HEK293 (cell line): ENCODE measurements at regions not wholly inside any gene's neighbourhood (a gene's known extent, or its start where the extent isn't known, plus 50 kb on each side); places are given as distances from the start of the nearest gene placed in this dataset.

Experiments
- CTCF ChIA-PET: fragments of 350-600 bp; formaldehyde crosslinking; extraction: SDS; loops from one replicate; lab custom pipeline; 2021; ENCODE audit warnings: antibody characterized with exemption; lab: Yijun Ruan, JAX
- POLR2A ChIA-PET: fragments of 300-600 bp; formaldehyde crosslinking; extraction: SDS; loops from one replicate; lab custom pipeline; 2020; ENCODE audit warnings: antibody characterized with exemption, inconsistent platforms; lab: Yijun Ruan, JAX
- H3K27ac ChIP-seq: fragments of 200-500 bp; sonication (Bioruptor generic); 2 replicates; pipeline ENCODE4 v1.5.1; 2014; ENCODE audit warnings: low read depth, low read length, control low read depth, inconsistent platforms; ENCODE audit errors: extremely low read depth
- H3K36me3 ChIP-seq, 2 experiments: fragments of 200-500 bp in 1 of 2; sonication (Bioruptor generic) in 1 of 2; 1 replicate in 1 of 2; 2 replicates in 1 of 2; pipeline ENCODE4 v1.5.1; 2014 to 2017; ENCODE audit warnings: inconsistent platforms in 2 of 2, low read length in 2 of 2; ENCODE audit not compliant: control insufficient read depth in 2 of 2, insufficient read depth in 1 of 2
- H3K4me1 ChIP-seq: fragments of 200-500 bp; sonication (Bioruptor generic); 2 replicates; pipeline ENCODE4 v1.5.1; 2014; ENCODE audit warnings: mild to moderate bottlenecking, low read length, inconsistent platforms; ENCODE audit not compliant: control insufficient read depth, insufficient read depth
- H3K4me3 ChIP-seq: 2 replicates; pipeline ENCODE4 v1.5.1; 2011; ENCODE audit warnings: low read depth, mild to moderate bottlenecking, control low read depth, low read length, moderate library complexity
- H3K9me3 ChIP-seq: fragments of 200-500 bp; sonication (Bioruptor generic); 2 replicates; pipeline ENCODE4 v1.5.1; 2014; ENCODE audit warnings: low read depth, low read length, inconsistent platforms; ENCODE audit not compliant: control insufficient read depth, insufficient read depth
- HOXC10 ChIP-seq: sonication (generic); formaldehyde crosslinking; IDR thresholded peaks from 2 replicates; pipeline ENCODE4 v1.8.1; 2023; ENCODE audit warnings: mild to moderate bottlenecking, missing genetic modification reagents
- ZBTB7A ChIP-seq: fragments of 450-650 bp; formaldehyde crosslinking; IDR thresholded peaks from 2 replicates; pipeline ENCODE4 v1.5.1; 2016; ENCODE audit warnings: low read depth, missing biosample characterization, missing genetic modification characterization
- ZBTB8A ChIP-seq: fragments of 450-650 bp; formaldehyde crosslinking; IDR thresholded peaks from 2 replicates; pipeline ENCODE4 v1.5.1; 2016; ENCODE audit warnings: missing biosample characterization, missing genetic modification characterization
- ZEB2 ChIP-seq: fragments of 450-650 bp; formaldehyde crosslinking; IDR thresholded peaks from 2 replicates; pipeline ENCODE4 v1.5.1; 2016; ENCODE audit warnings: missing biosample characterization, missing genetic modification characterization
- ZFP3 ChIP-seq: fragments of 450-650 bp; formaldehyde crosslinking; IDR thresholded peaks from 2 replicates; pipeline ENCODE4 v1.5.1; 2016; ENCODE audit warnings: low read depth, missing biosample characterization, missing genetic modification characterization
- ZFP41 ChIP-seq: fragments of 450-650 bp; formaldehyde crosslinking; IDR thresholded peaks from 2 replicates; pipeline ENCODE4 v1.5.1; 2016; ENCODE audit warnings: missing biosample characterization, missing genetic modification characterization, borderline replicate concordance
- ZNF132 ChIP-seq: fragments of 450-650 bp; formaldehyde crosslinking; IDR thresholded peaks from 2 replicates; pipeline ENCODE4 v1.5.1; 2017; ENCODE audit warnings: missing biosample characterization, missing genetic modification characterization, borderline replicate concordance
- ZNF157 ChIP-seq: fragments of 450-650 bp; formaldehyde crosslinking; IDR thresholded peaks from 2 replicates; pipeline ENCODE4 v1.5.1; 2016; ENCODE audit warnings: missing biosample characterization, missing genetic modification characterization
- ZNF16 ChIP-seq: fragments of 450-650 bp; formaldehyde crosslinking; IDR thresholded peaks from 2 replicates; pipeline ENCODE4 v1.5.1; 2016; ENCODE audit warnings: low read depth, missing biosample characterization, missing genetic modification characterization
- ZNF2 ChIP-seq: fragments of 450-650 bp; formaldehyde crosslinking; IDR thresholded peaks from 2 replicates; pipeline ENCODE4 v1.5.1; 2016; ENCODE audit warnings: missing biosample characterization, missing genetic modification characterization
- ZNF223 ChIP-seq: fragments of 450-650 bp; formaldehyde crosslinking; IDR thresholded peaks from 2 replicates; pipeline ENCODE4 v1.5.1; 2016; ENCODE audit warnings: missing biosample characterization, missing genetic modification characterization
- ZNF433 ChIP-seq: fragments of 450-650 bp; formaldehyde crosslinking; IDR thresholded peaks from 2 replicates; pipeline ENCODE4 v1.5.1; 2016; ENCODE audit warnings: missing biosample characterization, missing genetic modification characterization, low read depth
- ZNF610 ChIP-seq: fragments of 450-650 bp; formaldehyde crosslinking; IDR thresholded peaks from 2 replicates; pipeline ENCODE4 v1.5.1; 2016; ENCODE audit warnings: missing biosample characterization, missing genetic modification characterization, borderline replicate concordance
- ZNF621 ChIP-seq: fragments of 450-650 bp; formaldehyde crosslinking; IDR thresholded peaks from 2 replicates; pipeline ENCODE4 v1.5.1; 2017; ENCODE audit warnings: missing biosample characterization, missing genetic modification characterization
- ZNF629 ChIP-seq: fragments of 450-650 bp; formaldehyde crosslinking; IDR thresholded peaks from 2 replicates; pipeline ENCODE4 v1.5.1; 2017; ENCODE audit warnings: missing biosample characterization, missing genetic modification characterization
- ZNF677 ChIP-seq: fragments of 450-650 bp; IDR thresholded peaks from 2 replicates; pipeline ENCODE4 v1.5.0; 2018; ENCODE audit warnings: missing biosample characterization, mild to moderate bottlenecking, missing genetic modification characterization, moderate library complexity
- ZNF747 ChIP-seq: fragments of 450-650 bp; formaldehyde crosslinking; IDR thresholded peaks from 2 replicates; pipeline ENCODE4 v1.5.1; 2016; ENCODE audit warnings: missing biosample characterization, missing genetic modification characterization
- ZSCAN16 ChIP-seq: fragments of 450-650 bp; formaldehyde crosslinking; IDR thresholded peaks from 2 replicates; pipeline ENCODE4 v1.5.1; 2016; ENCODE audit warnings: missing biosample characterization, missing genetic modification characterization
- ZSCAN30 ChIP-seq: fragments of 450-650 bp; IDR thresholded peaks from 2 replicates; pipeline ENCODE4 v1.5.1; 2018; ENCODE audit warnings: missing biosample characterization, mild to moderate bottlenecking, missing genetic modification characterization, moderate library complexity
- TF ChIP-seq, protein P1 (sequence below): fragments of 450-650 bp; formaldehyde crosslinking; IDR thresholded peaks from 2 replicates; pipeline ENCODE4 v1.5.1; 2017; ENCODE audit warnings: missing biosample characterization, mild to moderate bottlenecking, missing genetic modification characterization, moderate library complexity
- TF ChIP-seq, protein P2 (sequence below): fragments of 450-650 bp; formaldehyde crosslinking; IDR thresholded peaks from 2 replicates; pipeline ENCODE4 v1.5.0; 2017; ENCODE audit warnings: missing biosample characterization, missing genetic modification characterization, borderline replicate concordance
- TF ChIP-seq, protein P3 (sequence below): fragments of 450-650 bp; formaldehyde crosslinking; IDR thresholded peaks from 2 replicates; pipeline ENCODE4 v1.5.1; 2016; ENCODE audit warnings: missing biosample characterization, missing genetic modification characterization
- TF ChIP-seq, protein P4 (sequence below): fragments of 450-650 bp; formaldehyde crosslinking; IDR thresholded peaks from 2 replicates; pipeline ENCODE4 v1.5.1; 2016; ENCODE audit warnings: missing biosample characterization, missing genetic modification characterization, low read depth
- TF ChIP-seq, protein P5 (sequence below): fragments of 450-650 bp; formaldehyde crosslinking; IDR thresholded peaks from 2 replicates; pipeline ENCODE4 v1.5.1; 2016; ENCODE audit warnings: missing biosample characterization, missing genetic modification characterization

DNA sequence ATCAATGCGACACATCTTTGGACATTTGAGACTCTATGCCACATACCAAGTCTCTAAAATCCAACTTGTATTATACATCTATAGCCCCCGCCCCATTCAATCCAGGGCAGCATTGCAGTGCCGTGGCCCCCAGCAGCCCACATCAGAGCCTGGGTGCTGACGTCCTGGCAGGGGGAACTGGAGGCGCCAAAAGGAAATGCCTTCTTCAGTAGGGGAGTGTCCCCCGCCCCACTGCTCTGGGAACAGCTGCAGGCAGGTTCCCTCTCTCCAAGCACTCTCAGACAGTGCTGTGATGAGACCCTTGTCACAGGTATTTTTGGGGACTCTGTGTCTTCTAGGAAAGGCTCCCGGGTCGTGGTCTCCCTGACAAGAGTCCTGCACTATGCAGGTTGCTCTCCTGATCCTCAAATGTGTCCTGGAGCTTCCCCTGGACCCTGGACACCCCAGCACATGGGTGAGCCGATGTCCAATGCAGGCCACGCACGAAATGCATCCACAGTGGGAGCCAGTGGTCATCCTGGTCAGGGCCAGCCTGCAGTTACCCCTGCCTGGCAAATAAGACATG lies 188.7 kb downstream of the RTP5 start:
- no peaks in the 10 kb centered on the region for H3K9me3 ChIP-seq
- TF ChIP-seq, protein P1, sequence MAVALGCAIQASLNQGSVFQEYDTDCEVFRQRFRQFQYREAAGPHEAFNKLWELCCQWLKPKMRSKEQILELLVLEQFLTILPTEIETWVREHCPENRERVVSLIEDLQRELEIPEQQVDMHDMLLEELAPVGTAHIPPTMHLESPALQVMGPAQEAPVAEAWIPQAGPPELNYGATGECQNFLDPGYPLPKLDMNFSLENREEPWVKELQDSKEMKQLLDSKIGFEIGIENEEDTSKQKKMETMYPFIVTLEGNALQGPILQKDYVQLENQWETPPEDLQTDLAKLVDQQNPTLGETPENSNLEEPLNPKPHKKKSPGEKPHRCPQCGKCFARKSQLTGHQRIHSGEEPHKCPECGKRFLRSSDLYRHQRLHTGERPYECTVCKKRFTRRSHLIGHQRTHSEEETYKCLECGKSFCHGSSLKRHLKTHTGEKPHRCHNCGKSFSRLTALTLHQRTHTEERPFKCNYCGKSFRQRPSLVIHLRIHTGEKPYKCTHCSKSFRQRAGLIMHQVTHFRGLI (tag by site-specific recombination) = no peak
- TF ChIP-seq ZNF16 (no peak), ZBTB7A (tag by site-specific recombination) (no peak), ZNF629 (tag by site-specific recombination) (no peak), ZFP3 (tag by site-specific recombination) (no peak), ZNF610 (tag by site-specific recombination) (no peak), ZFP41 (no peak), ZNF132 (tag by site-specific recombination) (no peak), ZNF621 (tag by site-specific recombination) (no peak), ZBTB8A (tag by site-specific recombination) (no peak), ZNF223 (no peak)
- TF ChIP-seq, protein P2, sequence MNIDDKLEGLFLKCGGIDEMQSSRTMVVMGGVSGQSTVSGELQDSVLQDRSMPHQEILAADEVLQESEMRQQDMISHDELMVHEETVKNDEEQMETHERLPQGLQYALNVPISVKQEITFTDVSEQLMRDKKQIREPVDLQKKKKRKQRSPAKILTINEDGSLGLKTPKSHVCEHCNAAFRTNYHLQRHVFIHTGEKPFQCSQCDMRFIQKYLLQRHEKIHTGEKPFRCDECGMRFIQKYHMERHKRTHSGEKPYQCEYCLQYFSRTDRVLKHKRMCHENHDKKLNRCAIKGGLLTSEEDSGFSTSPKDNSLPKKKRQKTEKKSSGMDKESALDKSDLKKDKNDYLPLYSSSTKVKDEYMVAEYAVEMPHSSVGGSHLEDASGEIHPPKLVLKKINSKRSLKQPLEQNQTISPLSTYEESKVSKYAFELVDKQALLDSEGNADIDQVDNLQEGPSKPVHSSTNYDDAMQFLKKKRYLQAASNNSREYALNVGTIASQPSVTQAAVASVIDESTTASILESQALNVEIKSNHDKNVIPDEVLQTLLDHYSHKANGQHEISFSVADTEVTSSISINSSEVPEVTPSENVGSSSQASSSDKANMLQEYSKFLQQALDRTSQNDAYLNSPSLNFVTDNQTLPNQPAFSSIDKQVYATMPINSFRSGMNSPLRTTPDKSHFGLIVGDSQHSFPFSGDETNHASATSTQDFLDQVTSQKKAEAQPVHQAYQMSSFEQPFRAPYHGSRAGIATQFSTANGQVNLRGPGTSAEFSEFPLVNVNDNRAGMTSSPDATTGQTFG (tag by site-specific recombination) = no peak
- TF ChIP-seq, protein P3, sequence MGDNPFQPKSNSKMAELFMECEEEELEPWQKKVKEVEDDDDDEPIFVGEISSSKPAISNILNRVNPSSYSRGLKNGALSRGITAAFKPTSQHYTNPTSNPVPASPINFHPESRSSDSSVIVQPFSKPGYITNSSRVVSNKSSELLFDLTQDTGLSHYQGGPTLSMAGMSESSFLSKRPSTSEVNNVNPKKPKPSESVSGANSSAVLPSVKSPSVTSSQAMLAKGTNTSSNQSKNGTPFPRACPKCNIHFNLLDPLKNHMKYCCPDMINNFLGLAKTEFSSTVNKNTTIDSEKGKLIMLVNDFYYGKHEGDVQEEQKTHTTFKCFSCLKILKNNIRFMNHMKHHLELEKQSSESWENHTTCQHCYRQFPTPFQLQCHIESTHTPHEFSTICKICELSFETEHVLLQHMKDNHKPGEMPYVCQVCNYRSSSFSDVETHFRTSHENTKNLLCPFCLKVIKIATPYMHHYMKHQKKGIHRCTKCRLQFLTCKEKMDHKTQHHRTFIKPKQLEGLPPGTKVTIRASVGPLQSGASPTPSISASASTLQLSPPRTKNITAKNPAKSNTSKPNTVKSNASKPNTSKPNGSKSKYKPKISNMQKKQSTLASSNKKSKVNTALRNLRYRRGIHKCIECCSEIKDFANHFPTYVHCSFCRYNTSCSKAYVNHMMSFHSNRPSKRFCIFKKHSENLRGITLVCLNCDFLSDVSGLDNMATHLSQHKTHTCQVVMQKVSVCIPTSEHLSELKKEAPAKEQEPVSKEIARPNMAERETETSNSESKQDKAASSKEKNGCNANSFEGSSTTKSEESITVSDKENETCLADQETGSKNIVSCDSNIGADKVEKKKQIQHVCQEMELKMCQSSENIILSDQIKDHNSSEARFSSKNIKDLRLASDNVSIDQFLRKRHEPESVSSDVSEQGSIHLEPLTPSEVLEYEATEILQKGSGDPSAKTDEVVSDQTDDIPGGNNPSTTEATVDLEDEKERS (tag by site-specific recombination) = no peak
- TF ChIP-seq, protein P4, sequence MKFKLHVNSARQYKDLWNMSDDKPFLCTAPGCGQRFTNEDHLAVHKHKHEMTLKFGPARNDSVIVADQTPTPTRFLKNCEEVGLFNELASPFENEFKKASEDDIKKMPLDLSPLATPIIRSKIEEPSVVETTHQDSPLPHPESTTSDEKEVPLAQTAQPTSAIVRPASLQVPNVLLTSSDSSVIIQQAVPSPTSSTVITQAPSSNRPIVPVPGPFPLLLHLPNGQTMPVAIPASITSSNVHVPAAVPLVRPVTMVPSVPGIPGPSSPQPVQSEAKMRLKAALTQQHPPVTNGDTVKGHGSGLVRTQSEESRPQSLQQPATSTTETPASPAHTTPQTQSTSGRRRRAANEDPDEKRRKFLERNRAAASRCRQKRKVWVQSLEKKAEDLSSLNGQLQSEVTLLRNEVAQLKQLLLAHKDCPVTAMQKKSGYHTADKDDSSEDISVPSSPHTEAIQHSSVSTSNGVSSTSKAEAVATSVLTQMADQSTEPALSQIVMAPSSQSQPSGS (tag by site-specific recombination) = no peak
- no peaks in the 10 kb centered on the region for H3K36me3 ChIP-seq
- CTCF ChIA-PET = no interaction called here
- H3K27ac ChIP-seq = no peak overlapping the region
- no peak overlapping the region for H3K4me3 ChIP-seq
- no peaks in the 10 kb centered on the region for H3K4me1 ChIP-seq
- POLR2A ChIA-PET = no interaction called here

DNA sequence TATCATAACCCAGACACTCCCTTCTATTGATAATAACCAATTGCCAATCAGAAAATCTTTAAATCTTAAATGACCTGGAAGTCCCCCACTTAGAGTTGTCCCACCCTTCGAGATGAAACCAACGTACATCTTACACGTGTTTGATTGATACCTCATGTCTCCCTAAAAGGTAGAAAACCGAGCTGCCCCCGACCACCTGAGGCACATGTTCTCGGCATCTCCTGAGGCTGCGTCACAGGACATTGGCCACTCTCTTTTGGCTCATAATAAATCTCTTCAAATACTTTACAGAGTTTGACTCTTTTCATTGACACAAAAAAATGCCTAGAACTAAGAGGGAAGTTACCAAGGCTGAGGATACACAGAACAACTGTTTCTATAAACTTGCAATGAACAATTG lies 190.0 kb downstream of the RTP5 start:
- TF ChIP-seq HOXC10 (CRISPR knock-in tag) = no peak
- TF ChIP-seq ZSCAN16 (tag by site-specific recombination) = no peak
- TF ChIP-seq ZNF677 (tag by site-specific recombination) = no peak
- TF ChIP-seq ZNF2 (tag by site-specific recombination) = no peak
- no peak for TF ChIP-seq ZNF747 (tag by site-specific recombination)
- no peak for TF ChIP-seq ZNF433 (tag by site-specific recombination)
- TF ChIP-seq, protein P5, sequence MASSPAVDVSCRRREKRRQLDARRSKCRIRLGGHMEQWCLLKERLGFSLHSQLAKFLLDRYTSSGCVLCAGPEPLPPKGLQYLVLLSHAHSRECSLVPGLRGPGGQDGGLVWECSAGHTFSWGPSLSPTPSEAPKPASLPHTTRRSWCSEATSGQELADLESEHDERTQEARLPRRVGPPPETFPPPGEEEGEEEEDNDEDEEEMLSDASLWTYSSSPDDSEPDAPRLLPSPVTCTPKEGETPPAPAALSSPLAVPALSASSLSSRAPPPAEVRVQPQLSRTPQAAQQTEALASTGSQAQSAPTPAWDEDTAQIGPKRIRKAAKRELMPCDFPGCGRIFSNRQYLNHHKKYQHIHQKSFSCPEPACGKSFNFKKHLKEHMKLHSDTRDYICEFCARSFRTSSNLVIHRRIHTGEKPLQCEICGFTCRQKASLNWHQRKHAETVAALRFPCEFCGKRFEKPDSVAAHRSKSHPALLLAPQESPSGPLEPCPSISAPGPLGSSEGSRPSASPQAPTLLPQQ = no peak
- TF ChIP-seq ZNF157 (tag by site-specific recombination) = no peak
- TF ChIP-seq ZEB2 = no peak
- no peak for TF ChIP-seq ZSCAN30 (tag by site-specific recombination)
- TF ChIP-seq, all 188 proteins: peak for 0
- Histone ChIP-seq H3K4me3 (no peak overlapping the region), H3K9me3 (no peaks in the 10 kb centered on the region), H3K36me3 (no peaks in the 10 kb centered on the region), H3K4me1 (no peaks in the 10 kb centered on the region), H3K27ac (no peak overlapping the region)
- CTCF ChIA-PET = no interaction called here
- POLR2A ChIA-PET = no interaction called here
